Heart right ventricle (tissue), 16 donors: ENCODE measurements at regions not wholly inside any gene's neighbourhood (a gene's known extent, or its start where the extent isn't known, plus 50 kb on each side); places are given as distances from the start of the nearest gene placed in this dataset.

Experiments used
- ATAC-seq, 8 donors: fragments of 200-7000 bp; cut with Tn5 transposase; one replicate each; pipeline ENCODE4 v1.9.1; 2020; ENCODE audit warnings: mild to moderate bottlenecking in 8 of 8, moderate library complexity in 8 of 8, moderate number of reproducible peaks in 1 of 8
- DNase-seq, 2 donors: peaks; one replicate each; pipeline ENCODE4 v3.0.0-alpha.2; 2020
- H3K27ac ChIP-seq, 10 donors: fragments of 200-600 bp; sonication (generic) in 2 of 10; one replicate each; pipeline versions ENCODE4 v1.5.0 to v1.8.0; 2020 to 2022; ENCODE audit warnings: mild to moderate bottlenecking in 3 of 10
- H3K27me3 ChIP-seq, 7 donors: fragments of 200-600 bp; one replicate each; pipeline ENCODE4 v1.8.0; 2021 to 2022; ENCODE audit warnings: mild to moderate bottlenecking in 2 of 7
- H3K36me3 ChIP-seq, 9 donors: fragments of 200-600 bp; sonication (generic) in 1 of 9; one replicate each; pipeline versions ENCODE4 v1.5.0 to v1.8.0; 2020 to 2022; ENCODE audit warnings: mild to moderate bottlenecking in 2 of 9
- H3K4me1 ChIP-seq, 9 donors: fragments of 200-600 bp; sonication (generic) in 1 of 9; one replicate each; pipeline versions ENCODE4 v1.5.0 to v1.8.0; 2020 to 2022; ENCODE audit warnings: mild to moderate bottlenecking in 4 of 9
- H3K4me3 ChIP-seq, 10 donors: fragments of 200-600 bp; sonication (generic) in 2 of 10; one replicate each; pipeline versions ENCODE4 v1.5.0 to v1.8.0; 2020 to 2022; ENCODE audit warnings: mild to moderate bottlenecking in 7 of 10, moderate library complexity in 2 of 10
- H3K9me3 ChIP-seq, 11 donors: fragments of 200-600 bp in 10 of 11; sonication (generic) in 2 of 11; one replicate each; pipeline versions ENCODE4 v1.5.0 to v1.8.0; 2013 to 2022; ENCODE audit warnings: mild to moderate bottlenecking in 2 of 11, control low read depth in 1 of 11, moderate library complexity in 1 of 11
- CTCF ChIP-seq, 9 donors: fragments of 200-600 bp; sonication (generic) in 2 of 9; IDR thresholded peaks; one replicate each; pipeline versions ENCODE4 v1.5.0 to v1.8.0; 2021 to 2022; ENCODE audit warnings: antibody characterized with exemption in 9 of 9, mild to moderate bottlenecking in 5 of 9, moderate library complexity in 1 of 9
- WGBS, 2 donors: extraction: QIAGEN DNeasy Blood & Tissue Kit; methylation state at CpG; one replicate each; pipeline ENCODE4 v1.1.7; 2013; ENCODE audit warnings: inconsistent platforms in 1 of 2; 5-methylcytosine and 5-hydroxymethylcytosine counted together
- intact Hi-C, 10 donors: fragments of 100-400 bp; cut with DNase I; formaldehyde crosslinking; loops; one replicate each; pipeline versions ENCODE4 v1.11.1 to v1.14.2; 2022
- donor health status: Arrhythmogenic right ventricular cardiomyopathy.
- donor health status: ischemic (EF 13 %, LVEDD 7.1; RV severe dilation, severe dysfunction).
- donor health status: healthy with polysubstance abuse.
- donor health status: DM: no; HTN: yes; CAD: no.
- donor health status: DM: no; HTN: no; CAD: no.
- donor health status: ischemic (EF 25% LVEDD 6.9; RV normal size, moderate dysfunction).
- donor health status: ischemic (EF 25% LVEDD 5.7; RV mildly dilated, moderate dysfunction).
- donor health status: healthy.
- donor health status: DM: yes; HTN: yes; CAD: no.
- donor health status: Ischemic cardiomyopathy.
- donor health status: ischemic (EF 35%, LVEDD 5.7; RV mildly dilated, moderate dysfunction).
- donor health status: nonischemic (EF 11% LVEDD 7.7; RV severe dilation, severe dysfunction).
- donor health status: DM: yes; HTN: yes; CAD: no.
- donor health status: PGD.
- donor health status: ischemic (EF 29% LVEDD 5.4; RV normal size, mild dysfunction).
- donor health status: nonischemic (EF 23%, LVEDD 6.1; RV moderate dilation, normal function).

GRCh38 chr3:15959434-15959811, 161.6 kb upstream of the ANKRD28 start:
- no peak for ATAC-seq
- H3K4me3 ChIP-seq, result no peak overlapping the region
- TF ChIP-seq CTCF (IDR thresholded peaks at IDR 0.05), result no peak
- no peaks in the 10 kb centered on the region for H3K36me3 ChIP-seq
- no peaks in the 10 kb centered on the region for H3K27me3 ChIP-seq
- intact Hi-C loops, result no loop called here
- no peaks in the 10 kb centered on the region for H3K9me3 ChIP-seq
- H3K4me1 ChIP-seq, result peaks cover 0 to 10% (median 4%) of the 10 kb centered on the region in 9 donors
- peak overlapping the region in 4 of 10 donors; percentile 13 to 54 (median 42) for H3K27ac ChIP-seq
- 52 to 65% methylated on average over 2 of the region's 2 CpGs for WGBS, 2 donors
- DNase-seq, result no peak

GRCh38 chr3:15964605-15965442, 167.0 kb upstream of the ANKRD28 start:
- DNase-seq (no peak), ATAC-seq (peak in 5 of 8 donors; percentile 35 to 63 (median 37))
- intact Hi-C loops, result loop anchor here in 1 of 10 donors (10.0 kb wide), 1 partner anchor 110 kb away; no protein-coding TSS in a partner anchor
- no peaks in the 10 kb centered on the region for H3K36me3 ChIP-seq
- peak overlapping the region in 2 of 10 donors; percentile 0 to 23 for H3K4me3 ChIP-seq
- H3K4me1 ChIP-seq, result peaks cover 0 to 12% (median 10%) of the 10 kb centered on the region in 9 donors
- H3K9me3 ChIP-seq, result no peaks in the 10 kb centered on the region
- no peak for TF ChIP-seq CTCF (IDR thresholded peaks at IDR 0.05)
- peak overlapping the region in 7 of 10 donors; percentile 10 to 76 (median 27) for H3K27ac ChIP-seq
- WGBS, 2 donors, result 52 to 53% methylated on average over 17 of the region's 17 CpGs
- H3K27me3 ChIP-seq, result no peaks in the 10 kb centered on the region

GRCh38 chr3:15967577-15967976, 169.8 kb upstream of the ANKRD28 start:
- Histone ChIP-seq H3K9me3 (peaks cover 0 to 9% (median 0%) of the 10 kb centered on the region in 11 donors), H3K27ac (no peak overlapping the region), H3K27me3 (no peaks in the 10 kb centered on the region), H3K36me3 (no peaks in the 10 kb centered on the region), H3K4me3 (no peak overlapping the region), H3K4me1 (peaks cover 0 to 12% (median 10%) of the 10 kb centered on the region in 9 donors)
- ATAC-seq, result no peak
- 51 to 67% methylated on average over 3 of the region's 3 CpGs for WGBS, 2 donors
- intact Hi-C loops, result loop anchor here in 1 of 10 donors (10.0 kb wide), 1 partner anchor 113 kb away; no protein-coding TSS in a partner anchor
- no peak for TF ChIP-seq CTCF (IDR thresholded peaks at IDR 0.05)
- no peak for DNase-seq

- no peak overlapping the region for H3K4me3 ChIP-seq
- peaks cover 0 to 9% (median 0%) of the 10 kb centered on the region in 11 donors for H3K9me3 ChIP-seq
- peaks cover 0 to 2% (median under 1%) of the 10 kb centered on the region in 9 donors for H3K4me1 ChIP-seq
- no peaks in the 10 kb centered on the region for H3K27me3 ChIP-seq
- H3K36me3 ChIP-seq, result no peaks in the 10 kb centered on the region
- WGBS, 2 donors, result 87% methylated on average over 5 of the region's 5 CpGs
- intact Hi-C loops, result loop anchor here in 1 of 10 donors (10.0 kb wide), 1 partner anchor 115 kb away; no protein-coding TSS in a partner anchor
- no peak overlapping the region for H3K27ac ChIP-seq
- TF ChIP-seq CTCF (IDR thresholded peaks at IDR 0.05), result no peak
- DNase-seq (no peak), ATAC-seq (no peak)
Measured at GRCh38 chr3:15969874-15970640, 172.3 kb upstream of the ANKRD28 start.
